Common myeloid progenitor, CD34-positive (primary cell): ENCODE measurements at regions not wholly inside any gene's neighbourhood (a gene's known extent, or its start where the extent isn't known, plus 50 kb on each side); places are given as distances from the start of the nearest gene placed in this dataset.

Experiments used
- CTCF ChIA-PET: fragments of 350-600 bp; sonication (Branson Sonifier 250); formaldehyde crosslinking; loops from one replicate; lab custom pipeline; 2021; ENCODE audit warnings: antibody characterized with exemption; lab: Charles Lee
- POLR2A ChIA-PET: fragments of 350-600 bp; sonication (Branson Sonifier 250); formaldehyde crosslinking; loops from one replicate; lab custom pipeline; 2021; ENCODE audit warnings: antibody characterized with exemption; lab: Charles Lee
- DNase-seq, 3 donors: peaks; one replicate each; pipeline versions ENCODE4 v3.0.0 to v3.0.0-alpha.2; 2013
- H3K27ac ChIP-seq, 2 experiments: 1 replicate in 1 of 2; 2 replicates in 1 of 2; pipeline ENCODE4 v1.7.0; 2013; ENCODE audit warnings: inconsistent platforms in 2 of 2, low read length in 2 of 2, mild to moderate bottlenecking in 2 of 2, low read depth in 1 of 2, moderate library complexity in 1 of 2; ENCODE audit not compliant: severe bottlenecking in 2 of 2, insufficient read depth in 1 of 2, poor library complexity in 1 of 2
- H3K27me3 ChIP-seq, 5 experiments: replicated peaks in 2 of 5; 1 replicate in 3 of 5; 2 replicates in 2 of 5; pipeline versions ENCODE4 v1.6.1 to v1.7.0; 2013; ENCODE audit warnings: low read length in 4 of 5, mild to moderate bottlenecking in 2 of 5, moderate library complexity in 2 of 5, inconsistent platforms in 1 of 5; ENCODE audit not compliant: insufficient read depth in 5 of 5, control insufficient read depth in 4 of 5
- H3K36me3 ChIP-seq, 4 experiments: 1 replicate in 2 of 4; 2 replicates in 2 of 4; pipeline versions ENCODE4 v1.6.1 to v1.7.0; 2013; ENCODE audit warnings: low read length in 3 of 4, control low read depth in 1 of 4, mild to moderate bottlenecking in 1 of 4; ENCODE audit not compliant: control insufficient read depth in 4 of 4, insufficient read depth in 4 of 4
- H3K4me1 ChIP-seq, 4 experiments: 1 replicate in 3 of 4; 2 replicates in 1 of 4; pipeline versions ENCODE4 v1.6.1 to v1.7.1; 2013; ENCODE audit warnings: low read length in 3 of 4, mild to moderate bottlenecking in 3 of 4, control low read depth in 1 of 4, inconsistent platforms in 1 of 4, moderate library complexity in 1 of 4; ENCODE audit not compliant: control insufficient read depth in 4 of 4, insufficient read depth in 4 of 4; ENCODE audit errors: control extremely low read depth in 1 of 4
- H3K4me3 ChIP-seq, 7 experiments: 1 replicate in 4 of 7; 2 replicates in 3 of 7; pipeline versions ENCODE4 v1.5.1 to v1.7.0; 2013; ENCODE audit warnings: mild to moderate bottlenecking in 7 of 7, low read length in 6 of 7, moderate library complexity in 6 of 7, inconsistent platforms in 2 of 7, low read depth in 2 of 7, control low read depth in 1 of 7; ENCODE audit not compliant: insufficient read depth in 4 of 7, control insufficient read depth in 1 of 7; ENCODE audit errors: extremely low read depth in 1 of 7
- H3K9me3 ChIP-seq, 5 experiments: 1 replicate in 4 of 5; 2 replicates in 1 of 5; pipeline versions ENCODE4 v1.6.1 to v1.7.1; 2013; ENCODE audit warnings: low read length in 4 of 5, mild to moderate bottlenecking in 2 of 5, inconsistent platforms in 1 of 5, low read depth in 1 of 5, moderate library complexity in 1 of 5; ENCODE audit not compliant: control insufficient read depth in 4 of 5, insufficient read depth in 2 of 5; ENCODE audit errors: control extremely low read depth in 1 of 5
- whole genome bisulfite sequencing: methylation state at CpG from one replicate; pipeline ENCODE4 v1.1.5; 2013; ENCODE audit not compliant: insufficient coverage; 5-methylcytosine and 5-hydroxymethylcytosine counted together

- Histone ChIP-seq H3K4me3 (no peak overlapping the region), H3K27ac (peak overlapping the region in 1 of 2 experiments; percentile 18), H3K4me1 (peaks cover 0 to 11% (median 7%) of the 10 kb centered on the region in 4 experiments), H3K36me3 (peaks cover 0 to 5% (median 2%) of the 10 kb centered on the region in 4 experiments), H3K27me3 (no peaks in the 10 kb centered on the region), H3K9me3 (no peaks in the 10 kb centered on the region)
- DNase-seq, result peak in 2 of 3 donors; percentile 34 to 50
- whole genome bisulfite sequencing, result no CpG with 5 or more reads among the region's 1 CpG
- CTCF ChIA-PET, result interaction anchor here (1.1 to 1.4 kb wide), 4 partner anchors 15 to 216 kb away, joined by 3 to 4 read pairs (median 4); no protein-coding TSS in a partner anchor
- POLR2A ChIA-PET, result interaction anchor here (1.3 kb wide), 1 partner anchor 219 kb away, joined by 4 read pairs; no protein-coding TSS in a partner anchor
These were observed 74.7 kb downstream of the PRORP start for GRCh38 chr14:35197015-35197414.

GRCh38 chr14:35201066-35201465, 78.7 kb downstream of the PRORP start:
- no CpG with 5 or more reads among the region's 3 CpGs for WGBS

DNA sequence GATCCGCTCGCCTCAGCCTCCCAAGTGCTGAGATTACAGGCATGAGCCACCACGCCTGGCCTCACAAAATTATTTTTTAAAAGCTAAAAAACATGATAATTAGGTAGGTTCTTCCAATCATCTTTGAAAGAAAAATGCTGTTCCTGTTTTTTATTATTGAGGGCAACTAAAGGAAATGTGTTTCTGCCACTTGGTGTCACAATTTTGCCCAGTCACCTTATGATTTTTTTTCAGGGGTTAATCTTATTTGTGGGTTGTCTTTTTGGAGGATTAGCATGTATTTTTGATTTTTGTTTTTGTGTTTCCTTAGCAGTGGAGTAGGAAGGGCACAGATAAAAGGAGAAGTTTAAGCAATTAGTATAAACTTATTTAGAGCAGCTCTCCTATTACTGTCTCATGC, 79.8 kb downstream of the PRORP start:
- Histone ChIP-seq H3K9me3 (no peaks in the 10 kb centered on the region), H3K4me3 (no peak overlapping the region), H3K4me1 (peaks cover 0 to 17% (median 12%) of the 10 kb centered on the region in 4 experiments), H3K36me3 (no peaks in the 10 kb centered on the region), H3K27me3 (no peaks in the 10 kb centered on the region), H3K27ac (peak overlapping the region in 1 of 2 experiments; percentile 73)
- ChIA-PET CTCF (interaction anchor here (1.3 kb wide), 2 partner anchors 16 to 23 kb away, joined by 3 read pairs; no protein-coding TSS in a partner anchor), POLR2A (no interaction called here)
- 60% methylated on average over 1 of the region's 3 CpGs for WGBS
- DNase-seq, result peak; percentile 63 to 92 (median 92)

More at GRCh38 chr14:35201066-35201465, 78.7 kb downstream of the PRORP start:
- H3K27ac ChIP-seq, result no peak overlapping the region
- CTCF ChIA-PET, result interaction anchor here (0.6 kb wide), 1 partner anchor 458 kb away, joined by 4 read pairs; no protein-coding TSS in a partner anchor
- peaks cover 0 to 23% (median 18%) of the 10 kb centered on the region in 4 experiments for H3K4me1 ChIP-seq
- peak in 2 of 3 donors; percentile 32 to 33 for DNase-seq
- H3K9me3 ChIP-seq, result no peaks in the 10 kb centered on the region
- no peaks in the 10 kb centered on the region for H3K36me3 ChIP-seq
- no peaks in the 10 kb centered on the region for H3K27me3 ChIP-seq
- POLR2A ChIA-PET, result interaction anchor here (0.6 kb wide), 1 partner anchor 593 kb away, joined by 3 read pairs; no protein-coding TSS in a partner anchor
- H3K4me3 ChIP-seq, result no peak overlapping the region

GRCh38 chr14:35205737-35206136, 83.4 kb downstream of the PRORP start:
- CTCF ChIA-PET, result interaction anchor here (0.7 to 1.2 kb wide), 3 partner anchors 51 to 203 kb away, joined by 3 to 4 read pairs (median 3); no protein-coding TSS in a partner anchor
- H3K36me3 ChIP-seq, result no peaks in the 10 kb centered on the region
- no peaks in the 10 kb centered on the region for H3K9me3 ChIP-seq
- H3K27ac ChIP-seq, result no peak overlapping the region
- POLR2A ChIA-PET, result interaction anchor here (0.6 kb wide), 1 partner anchor 199 kb away, joined by 3 read pairs; the partner anchor contains the start of gene NFKBIA
- H3K27me3 ChIP-seq, result no peaks in the 10 kb centered on the region
- no peak overlapping the region for H3K4me3 ChIP-seq
- WGBS, result 100% methylated on average over 2 of the region's 2 CpGs
- peaks cover 0 to 20% (median 12%) of the 10 kb centered on the region in 4 experiments for H3K4me1 ChIP-seq
- peak in 2 of 3 donors; percentile 9 to 15 for DNase-seq

DNA sequence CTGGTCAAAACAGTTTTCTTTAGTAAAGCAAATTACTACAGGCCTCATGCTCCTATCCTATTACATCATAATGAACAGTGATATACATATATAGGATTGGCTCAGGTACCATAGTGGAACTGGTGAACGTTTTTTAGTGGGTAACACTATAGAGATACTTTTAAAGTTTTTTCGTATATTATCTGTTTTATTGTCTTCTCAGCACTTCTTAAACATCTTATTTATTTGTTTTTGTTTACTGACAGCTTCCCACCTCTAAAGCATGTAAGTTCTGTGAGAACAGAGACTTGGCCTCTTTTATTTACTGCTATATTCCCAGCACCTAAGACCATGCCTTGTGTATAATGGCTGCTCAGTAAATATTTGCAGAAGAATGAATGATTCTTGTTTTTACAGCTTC, 81.1 kb upstream of the PSMA6 start:
- H3K4me1 ChIP-seq, result peaks cover 0 to 3% (median 0%) of the 10 kb centered on the region in 4 experiments
- DNase-seq, result no peak
- H3K9me3 ChIP-seq, result no peaks in the 10 kb centered on the region
- H3K27me3 ChIP-seq, result no peaks in the 10 kb centered on the region
- no CpG with 5 or more reads among the region's 2 CpGs for WGBS
- ChIA-PET CTCF (interaction anchor here (0.9 kb wide), 1 partner anchor 19 kb away, joined by 4 read pairs; no protein-coding TSS in a partner anchor), POLR2A (no interaction called here)
- H3K4me3 ChIP-seq, result no peak overlapping the region
- no peaks in the 10 kb centered on the region for H3K36me3 ChIP-seq
- no peak overlapping the region for H3K27ac ChIP-seq

DNA sequence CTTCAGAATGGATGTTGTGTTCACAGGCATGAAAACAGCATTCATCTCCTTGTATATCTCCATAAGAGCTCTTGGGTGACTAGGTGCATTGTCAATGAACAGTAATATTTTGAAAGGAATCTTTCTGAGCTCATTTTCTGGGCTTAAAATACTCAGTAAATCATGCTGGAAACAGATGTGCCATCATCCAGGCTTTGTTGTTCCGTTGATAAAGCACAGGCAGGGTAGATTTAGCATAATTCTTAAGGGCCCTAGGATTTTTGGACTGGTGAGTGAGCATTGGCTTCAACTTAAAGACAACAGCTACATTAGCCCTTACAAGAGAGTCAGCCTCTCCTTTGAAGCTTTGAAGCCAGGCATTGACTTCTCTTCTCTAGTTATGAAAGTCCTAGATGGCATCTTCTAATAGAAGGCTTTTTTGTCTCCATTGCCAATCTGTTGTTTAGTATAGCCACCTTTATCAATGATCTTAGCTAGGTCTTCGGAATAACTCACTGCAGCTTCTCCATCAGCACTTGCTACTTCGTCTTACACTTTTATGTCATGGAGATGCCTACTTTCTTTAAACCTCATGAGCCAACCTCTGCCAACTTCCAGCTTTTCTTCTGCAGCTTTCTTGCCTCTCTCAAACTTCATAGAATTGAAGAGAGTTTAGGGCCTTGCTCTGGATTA, 79.6 kb upstream of the PSMA6 start:
- Histone ChIP-seq H3K27ac (no peak overlapping the region), H3K4me3 (no peak overlapping the region), H3K27me3 (no peaks in the 10 kb centered on the region), H3K36me3 (no peaks in the 10 kb centered on the region), H3K9me3 (no peaks in the 10 kb centered on the region), H3K4me1 (peaks cover 0 to 3% (median 0%) of the 10 kb centered on the region in 4 experiments)
- CTCF ChIA-PET, result interaction anchor here (1.2 to 4.5 kb wide), 7 partner anchors 13 to 203 kb away, joined by 3 to 30 read pairs (median 4); partner anchors contain the start of gene NFKBIA
- POLR2A ChIA-PET, result no interaction called here
- 100% methylated on average over 3 of the region's 3 CpGs for WGBS
- no peak for DNase-seq
